ENCODE measurements at regions not wholly inside any gene's neighbourhood (a gene's known extent, or its start where the extent isn't known, plus 50 kb on each side); places are given as distances from the start of the nearest gene placed in this dataset.

- TF ChIP-seq CTCF (IDR thresholded peaks at IDR 0.05; ENCODE audit: insufficient read depth, low read length), result no peak
- no peak for TF ChIP-seq SPI1 (IDR thresholded peaks at IDR 0.05; ENCODE audit: borderline replicate concordance, low read depth)
- TF ChIP-seq REST (IDR thresholded peaks at IDR 0.05; ENCODE audit: insufficient replicate concordance, low read depth), result no peak
- TF ChIP-seq POLR2AphosphoS5 (IDR thresholded peaks at IDR 0.05; ENCODE audit: low read depth), result no peak
- DNase-seq (ENCODE audit: low read depth in 1 of 2, low spot score in 1 of 2), result no peak
Measured at GRCh38 chr14:30085943-30086342, 158.3 kb upstream of the PRKD1 start.

GRCh38 chr14:30088620-30089019, 161.0 kb upstream of the PRKD1 start:
- Histone ChIP-seq H3K27me3 (ENCODE audit: insufficient read depth, poor library complexity, severe bottlenecking) (no peaks in the 10 kb centered on the region), H3K27ac (replicated peaks) (no peak overlapping the region), H3K4me3 (replicated peaks; ENCODE audit: insufficient read depth, low read length) (no peak overlapping the region)
- DNase-seq (ENCODE audit: low read depth in 1 of 2, low spot score in 1 of 2), result no peak
- TF ChIP-seq SPI1 (IDR thresholded peaks at IDR 0.05; ENCODE audit: borderline replicate concordance, low read depth) (no peak), CTCF (IDR thresholded peaks at IDR 0.05; ENCODE audit: insufficient read depth, low read length) (no peak), REST (IDR thresholded peaks at IDR 0.05; ENCODE audit: insufficient replicate concordance, low read depth) (no peak), GABPA (IDR thresholded peaks at IDR 0.05; ENCODE audit: low read depth) (no peak), POLR2AphosphoS5 (IDR thresholded peaks at IDR 0.05; ENCODE audit: low read depth) (no peak)

More at GRCh38 chr14:30085943-30086342, 158.3 kb upstream of the PRKD1 start:
- H3K4me3 ChIP-seq (replicated peaks; ENCODE audit: insufficient read depth, low read length), result no peak overlapping the region
- no peak overlapping the region for H3K27ac ChIP-seq (replicated peaks)
- H3K27me3 ChIP-seq (ENCODE audit: insufficient read depth, poor library complexity, severe bottlenecking), result no peaks in the 10 kb centered on the region

- H3K27me3 ChIP-seq (ENCODE audit: insufficient read depth, poor library complexity, severe bottlenecking), result no peaks in the 10 kb centered on the region
- no peak for TF ChIP-seq POLR2AphosphoS5 (IDR thresholded peaks at IDR 0.05; ENCODE audit: low read depth)
- no peak for TF ChIP-seq GABPA (IDR thresholded peaks at IDR 0.05; ENCODE audit: low read depth)
- TF ChIP-seq SPI1 (IDR thresholded peaks at IDR 0.05; ENCODE audit: borderline replicate concordance, low read depth), result no peak
- TF ChIP-seq CTCF (IDR thresholded peaks at IDR 0.05; ENCODE audit: insufficient read depth, low read length), result no peak
- TF ChIP-seq REST (IDR thresholded peaks at IDR 0.05; ENCODE audit: insufficient replicate concordance, low read depth), result no peak
- DNase-seq (ENCODE audit: low read depth in 1 of 2, low spot score in 1 of 2), result no peak
- no peak overlapping the region for H3K27ac ChIP-seq (replicated peaks)
- no peak overlapping the region for H3K4me3 ChIP-seq (replicated peaks; ENCODE audit: insufficient read depth, low read length)
Measured at GRCh38 chr14:30108975-30109700, 181.5 kb upstream of the PRKD1 start.

Data from HL-60 (cell line).